Tibial artery (tissue), 4 donors: ENCODE measurements at regions not wholly inside any gene's neighbourhood (a gene's known extent, or its start where the extent isn't known, plus 50 kb on each side); places are given as distances from the start of the nearest gene placed in this dataset.

ENCODE experiments used
- DNase-seq, 2 donors: peaks; one replicate each; pipeline ENCODE4 v3.0.0-alpha.2; 2019
- H3K27ac ChIP-seq, 2 donors: fragments of 200-600 bp; sonication (generic) in 1 of 2; 1 replicate in 1 of 2; 2 replicates in 1 of 2; pipeline ENCODE4 v1.5.1; 2018 to 2019; ENCODE audit warnings: mild to moderate bottlenecking in 1 of 2
- H3K27me3 ChIP-seq, 2 donors: fragments of 200-600 bp; sonication (generic) in 1 of 2; one replicate each; pipeline versions ENCODE4 v1.5.1 to v1.6.0; 2016 to 2019
- H3K36me3 ChIP-seq, 3 donors: fragments of 200-600 bp; sonication (generic) in 2 of 3; one replicate each; pipeline ENCODE4 v1.5.1; 2016 to 2019; ENCODE audit warnings: mild to moderate bottlenecking in 2 of 3
- H3K4me1 ChIP-seq, 4 donors: fragments of 200-600 bp; sonication (generic) in 2 of 4; 1 replicate in 3 of 4; 2 replicates in 1 of 4; pipeline ENCODE4 v1.5.1; 2016 to 2019
- H3K4me3 ChIP-seq, 2 donors: fragments of 200-600 bp; sonication (generic) in 1 of 2; 1 replicate in 1 of 2; 2 replicates in 1 of 2; pipeline ENCODE4 v1.5.1; 2018 to 2019; ENCODE audit warnings: mild to moderate bottlenecking in 2 of 2
- H3K9me3 ChIP-seq, 3 donors: fragments of 200-600 bp; sonication (generic) in 1 of 3; one replicate each; pipeline ENCODE4 v1.5.1; 2016 to 2019
- intact Hi-C: fragments of 100-400 bp; cut with DNase I; formaldehyde crosslinking; loops from one replicate; pipeline ENCODE4 v1.15.0; 2023; ENCODE audit warnings: low total_unique reads
- TF ChIP-seq, protein P1 (sequence below), 2 experiments: fragments of 200-600 bp in 1 of 2; fragments of 450-650 bp in 1 of 2; IDR thresholded peaks; one replicate each; pipeline ENCODE4 v1.5.1; 2017 to 2019; ENCODE audit warnings: antibody characterized with exemption in 2 of 2, mild to moderate bottlenecking in 1 of 2, moderate library complexity in 1 of 2

DNA sequence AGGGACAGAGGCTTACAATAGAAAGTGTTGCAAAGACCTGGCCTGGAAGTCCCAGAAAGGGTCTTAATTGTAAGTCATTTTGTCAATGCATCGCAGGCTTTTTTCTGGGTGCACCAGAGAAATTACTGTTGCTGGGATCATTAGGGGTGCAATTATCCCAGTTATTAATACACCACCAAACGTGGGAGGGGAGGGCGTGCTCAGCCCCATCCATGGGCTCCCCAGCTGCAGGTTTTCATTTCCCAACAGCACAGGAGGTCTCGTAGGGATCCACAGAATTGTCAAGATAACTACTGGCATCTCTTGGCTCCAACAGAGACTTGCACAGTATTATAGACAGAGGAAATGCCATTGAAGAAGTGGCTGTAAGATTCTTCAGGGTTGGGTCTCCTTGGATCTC lies 69.6 kb upstream of the FZD7 start:
- Histone ChIP-seq H3K27me3 (no peaks in the 10 kb centered on the region), H3K4me3 (no peak overlapping the region), H3K9me3 (no peaks in the 10 kb centered on the region), H3K36me3 (no peaks in the 10 kb centered on the region), H3K4me1 (peaks cover 0 to 19% (median 6%) of the 10 kb centered on the region in 4 donors), H3K27ac (no peak overlapping the region)
- no peak for DNase-seq
- TF ChIP-seq, protein P1, sequence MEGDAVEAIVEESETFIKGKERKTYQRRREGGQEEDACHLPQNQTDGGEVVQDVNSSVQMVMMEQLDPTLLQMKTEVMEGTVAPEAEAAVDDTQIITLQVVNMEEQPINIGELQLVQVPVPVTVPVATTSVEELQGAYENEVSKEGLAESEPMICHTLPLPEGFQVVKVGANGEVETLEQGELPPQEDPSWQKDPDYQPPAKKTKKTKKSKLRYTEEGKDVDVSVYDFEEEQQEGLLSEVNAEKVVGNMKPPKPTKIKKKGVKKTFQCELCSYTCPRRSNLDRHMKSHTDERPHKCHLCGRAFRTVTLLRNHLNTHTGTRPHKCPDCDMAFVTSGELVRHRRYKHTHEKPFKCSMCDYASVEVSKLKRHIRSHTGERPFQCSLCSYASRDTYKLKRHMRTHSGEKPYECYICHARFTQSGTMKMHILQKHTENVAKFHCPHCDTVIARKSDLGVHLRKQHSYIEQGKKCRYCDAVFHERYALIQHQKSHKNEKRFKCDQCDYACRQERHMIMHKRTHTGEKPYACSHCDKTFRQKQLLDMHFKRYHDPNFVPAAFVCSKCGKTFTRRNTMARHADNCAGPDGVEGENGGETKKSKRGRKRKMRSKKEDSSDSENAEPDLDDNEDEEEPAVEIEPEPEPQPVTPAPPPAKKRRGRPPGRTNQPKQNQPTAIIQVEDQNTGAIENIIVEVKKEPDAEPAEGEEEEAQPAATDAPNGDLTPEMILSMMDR (IDR thresholded peaks at IDR 0.05), result no peak
- intact Hi-C loops, result no loop called here

DNA sequence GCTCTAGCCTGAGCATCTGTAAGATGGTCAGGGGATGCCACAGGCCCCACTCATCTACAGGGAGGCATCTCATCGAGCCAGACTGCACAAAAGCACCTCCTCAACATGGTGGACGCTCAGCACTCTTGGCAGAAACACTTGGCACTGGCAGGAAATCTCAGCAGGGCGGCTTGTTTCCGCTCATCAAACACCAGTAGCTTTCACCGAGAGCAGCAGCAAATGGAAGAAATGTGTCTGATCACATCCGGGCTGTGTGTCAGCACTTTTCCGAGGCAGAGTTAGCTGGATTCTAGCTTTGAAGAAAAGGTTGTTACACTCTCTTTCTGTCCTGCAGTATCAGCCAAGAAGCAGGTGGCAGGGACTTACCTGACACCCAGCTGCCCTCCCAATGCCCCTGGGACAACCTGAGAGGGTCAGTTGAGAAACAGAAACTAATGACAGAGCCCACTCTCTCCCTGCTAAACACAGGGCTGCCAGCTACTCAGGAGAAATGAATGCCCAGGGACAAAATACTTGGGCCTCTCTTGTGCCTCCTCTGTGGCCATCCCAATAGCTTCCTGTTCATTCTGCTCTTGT lies 68.9 kb upstream of the FZD7 start:
- Histone ChIP-seq H3K4me3 (no peak overlapping the region), H3K9me3 (no peaks in the 10 kb centered on the region), H3K4me1 (peaks cover 0 to 15% (median 6%) of the 10 kb centered on the region in 4 donors), H3K27me3 (no peaks in the 10 kb centered on the region), H3K27ac (no peak overlapping the region), H3K36me3 (no peaks in the 10 kb centered on the region)
- intact Hi-C loops, result no loop called here
- TF ChIP-seq, protein P1 (IDR thresholded peaks at IDR 0.05), result no peak
- DNase-seq, result no peak

- Histone ChIP-seq H3K36me3 (no peaks in the 10 kb centered on the region), H3K4me1 (peaks cover 0 to 8% (median 4%) of the 10 kb centered on the region in 4 donors), H3K9me3 (no peaks in the 10 kb centered on the region), H3K27ac (no peak overlapping the region), H3K27me3 (no peaks in the 10 kb centered on the region), H3K4me3 (no peak overlapping the region)
- intact Hi-C loops, result no loop called here
- no peak for DNase-seq
- TF ChIP-seq, protein P1 (IDR thresholded peaks at IDR 0.05), result no peak
These were observed 68.1 kb upstream of the FZD7 start for GRCh38 chr2:201965550-201965949.

GRCh38 chr2:201966691-201967438 lies 66.8 kb upstream of the FZD7 start:
- TF ChIP-seq, protein P1 (IDR thresholded peaks at IDR 0.05), result no peak
- DNase-seq, result no peak
- Histone ChIP-seq H3K36me3 (no peaks in the 10 kb centered on the region), H3K4me1 (peaks cover 0 to 9% (median 6%) of the 10 kb centered on the region in 4 donors), H3K27me3 (no peaks in the 10 kb centered on the region), H3K9me3 (no peaks in the 10 kb centered on the region), H3K27ac (no peak overlapping the region), H3K4me3 (no peak overlapping the region)
- intact Hi-C loops, result no loop called here

GRCh38 chr2:201968050-201968449 lies 65.6 kb upstream of the FZD7 start:
- Histone ChIP-seq H3K4me3 (no peak overlapping the region), H3K27me3 (no peaks in the 10 kb centered on the region), H3K27ac (no peak overlapping the region), H3K9me3 (no peaks in the 10 kb centered on the region), H3K36me3 (no peaks in the 10 kb centered on the region), H3K4me1 (peaks cover 0 to 13% (median 8%) of the 10 kb centered on the region in 4 donors)
- intact Hi-C loops, result no loop called here
- TF ChIP-seq, protein P1 (IDR thresholded peaks at IDR 0.05), result no peak
- DNase-seq, result no peak
